ENCODE measurements at regions not wholly inside any gene's neighbourhood (a gene's known extent, or its start where the extent isn't known, plus 50 kb on each side); places are given as distances from the start of the nearest gene placed in this dataset.

DNA sequence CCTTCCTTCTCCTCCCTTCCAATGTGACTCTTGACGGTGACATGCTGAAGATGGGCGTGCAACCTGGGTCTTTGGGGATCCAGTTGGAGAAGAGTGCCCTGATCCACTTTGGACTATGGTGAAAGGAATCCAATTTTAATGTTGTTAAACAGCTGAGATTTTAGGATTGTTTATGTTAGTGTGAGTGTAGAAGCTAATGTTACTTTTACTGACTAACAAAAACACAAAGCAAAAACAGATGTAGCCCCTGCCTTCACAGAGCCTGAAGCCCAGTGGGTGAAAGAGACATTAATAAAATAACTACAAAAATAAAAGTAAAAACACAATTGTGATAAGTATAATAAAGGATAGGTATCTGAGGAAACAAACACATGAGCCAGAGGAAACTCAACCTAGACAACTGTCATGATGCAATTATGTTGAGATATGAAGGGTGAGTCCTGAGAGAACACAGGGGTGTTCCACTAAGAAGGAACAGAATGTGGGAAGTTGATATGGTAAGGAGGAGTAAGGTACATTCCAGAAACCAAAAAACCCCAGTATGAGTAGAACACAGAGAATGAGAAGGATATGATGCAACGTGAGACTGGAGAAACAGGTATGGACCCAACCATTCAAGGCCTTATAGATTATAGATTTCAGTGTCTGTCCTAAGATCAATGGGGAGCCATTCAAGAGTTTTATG lies 115.1 kb upstream of the PMFBP1 start:
- TF ChIP-seq CTCF (IDR thresholded peaks at IDR 0.05; ENCODE audit: poor library complexity, severe bottlenecking), result no peak
- TF ChIP-seq, protein P1, sequence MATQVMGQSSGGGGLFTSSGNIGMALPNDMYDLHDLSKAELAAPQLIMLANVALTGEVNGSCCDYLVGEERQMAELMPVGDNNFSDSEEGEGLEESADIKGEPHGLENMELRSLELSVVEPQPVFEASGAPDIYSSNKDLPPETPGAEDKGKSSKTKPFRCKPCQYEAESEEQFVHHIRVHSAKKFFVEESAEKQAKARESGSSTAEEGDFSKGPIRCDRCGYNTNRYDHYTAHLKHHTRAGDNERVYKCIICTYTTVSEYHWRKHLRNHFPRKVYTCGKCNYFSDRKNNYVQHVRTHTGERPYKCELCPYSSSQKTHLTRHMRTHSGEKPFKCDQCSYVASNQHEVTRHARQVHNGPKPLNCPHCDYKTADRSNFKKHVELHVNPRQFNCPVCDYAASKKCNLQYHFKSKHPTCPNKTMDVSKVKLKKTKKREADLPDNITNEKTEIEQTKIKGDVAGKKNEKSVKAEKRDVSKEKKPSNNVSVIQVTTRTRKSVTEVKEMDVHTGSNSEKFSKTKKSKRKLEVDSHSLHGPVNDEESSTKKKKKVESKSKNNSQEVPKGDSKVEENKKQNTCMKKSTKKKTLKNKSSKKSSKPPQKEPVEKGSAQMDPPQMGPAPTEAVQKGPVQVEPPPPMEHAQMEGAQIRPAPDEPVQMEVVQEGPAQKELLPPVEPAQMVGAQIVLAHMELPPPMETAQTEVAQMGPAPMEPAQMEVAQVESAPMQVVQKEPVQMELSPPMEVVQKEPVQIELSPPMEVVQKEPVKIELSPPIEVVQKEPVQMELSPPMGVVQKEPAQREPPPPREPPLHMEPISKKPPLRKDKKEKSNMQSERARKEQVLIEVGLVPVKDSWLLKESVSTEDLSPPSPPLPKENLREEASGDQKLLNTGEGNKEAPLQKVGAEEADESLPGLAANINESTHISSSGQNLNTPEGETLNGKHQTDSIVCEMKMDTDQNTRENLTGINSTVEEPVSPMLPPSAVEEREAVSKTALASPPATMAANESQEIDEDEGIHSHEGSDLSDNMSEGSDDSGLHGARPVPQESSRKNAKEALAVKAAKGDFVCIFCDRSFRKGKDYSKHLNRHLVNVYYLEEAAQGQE (IDR thresholded peaks at IDR 0.05; ENCODE audit: borderline replicate concordance), result no peak
- no peak for TF ChIP-seq RAD21 (conservative IDR thresholded peaks at IDR 0.05)
- TF ChIP-seq EZH2 (IDR thresholded peaks at IDR 0.05; ENCODE audit: borderline replicate concordance, insufficient read depth, low read length, poor library complexity, severe bottlenecking), result no peak
- TF ChIP-seq POLR2AphosphoS5 (IDR thresholded peaks at IDR 0.05), result no peak
- no peak for TF ChIP-seq MXI1 (conservative IDR thresholded peaks at IDR 0.05; ENCODE audit: poor library complexity, severe bottlenecking)
